HG02973 (cell line): ENCODE measurements at regions not wholly inside any gene's neighbourhood (a gene's known extent, or its start where the extent isn't known, plus 50 kb on each side); places are given as distances from the start of the nearest gene placed in this dataset.

Experiments used
- ATAC-seq: cut with Tn5 transposase; IDR thresholded peaks from one replicate; pipeline ENCODE4 v1.9.1; 2021; ENCODE audit warnings: moderate library complexity; ENCODE audit not compliant: unreplicated experiment

GRCh38 chr18:21162786-21163185, 51.2 kb upstream of the ROCK1 start:
- no peak for ATAC-seq

GRCh38 chr18:21163647-21164547, 52.3 kb upstream of the ROCK1 start:
- ATAC-seq = no peak

- no peak for ATAC-seq
These were observed 53.0 kb upstream of the ROCK1 start for GRCh38 chr18:21164548-21165095.

- ATAC-seq = no peak
These were observed 56.2 kb upstream of the ROCK1 start for GRCh38 chr18:21167641-21168377.

- no peak for ATAC-seq
These were observed 57.3 kb upstream of the ROCK1 start for GRCh38 chr18:21168880-21169279.

GRCh38 chr18:21177822-21178221, 64.2 kb upstream of the GREB1L start:
- ATAC-seq = no peak

GRCh38 chr18:21179590-21180220, 62.3 kb upstream of the GREB1L start:
- peak; percentile 78 for ATAC-seq

GRCh38 chr18:21180588-21180987, 61.4 kb upstream of the GREB1L start:
- no peak for ATAC-seq

GRCh38 chr18:21181766-21182165, 60.3 kb upstream of the GREB1L start:
- ATAC-seq = no peak

GRCh38 chr18:21183670-21184069, 58.4 kb upstream of the GREB1L start:
- ATAC-seq = no peak

GRCh38 chr18:21184396-21184996, 57.5 kb upstream of the GREB1L start:
- ATAC-seq = no peak

- no peak for ATAC-seq
These were observed 54.1 kb upstream of the GREB1L start for GRCh38 chr18:21187886-21188285.

GRCh38 chr18:21191596-21192307, 50.3 kb upstream of the GREB1L start:
- ATAC-seq = no peak
